ENCODE measurements at regions not wholly inside any gene's neighbourhood (a gene's known extent, or its start where the extent isn't known, plus 50 kb on each side); places are given as distances from the start of the nearest gene placed in this dataset.

DNA sequence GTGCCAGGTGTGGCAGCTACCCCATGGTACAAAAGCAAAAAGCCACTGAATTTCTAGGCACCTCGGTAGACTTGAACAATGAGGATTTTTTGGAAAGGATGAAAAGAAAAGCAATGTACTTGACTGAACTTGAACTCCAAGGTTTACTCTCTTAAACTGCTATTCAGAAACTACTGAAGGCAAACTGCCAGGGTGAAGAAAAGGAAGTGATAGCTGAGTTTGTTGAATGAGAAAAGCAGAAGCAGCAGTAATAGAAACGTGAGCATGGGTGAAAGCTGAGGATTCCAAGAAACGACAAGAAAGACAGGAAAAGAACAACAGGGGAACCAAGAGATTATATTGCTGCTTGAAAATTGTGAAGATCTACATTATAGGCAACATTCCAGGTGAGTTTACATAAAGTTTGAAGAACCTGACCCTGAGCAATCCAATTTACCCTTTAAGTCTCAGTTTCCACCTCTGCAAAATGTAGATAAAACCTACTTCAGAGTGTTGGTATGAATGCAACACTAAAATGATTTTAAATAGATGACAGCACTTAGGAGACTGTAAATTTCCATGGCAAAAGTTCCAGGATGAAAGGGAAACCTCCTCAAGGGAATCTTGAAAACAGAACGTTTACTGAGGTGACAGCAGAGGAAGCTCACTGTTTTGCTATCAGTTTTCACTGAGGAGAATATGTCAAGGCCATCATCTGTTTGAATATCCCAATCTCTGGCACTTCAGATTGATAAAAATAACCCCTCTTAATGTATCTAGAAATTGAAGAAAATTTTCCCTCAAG, 245.8 kb downstream of the SPATA31D1 start:
- no peak for TF ChIP-seq HDAC1 (IDR thresholded peaks at IDR 0.05)
- TF ChIP-seq, protein P1, sequence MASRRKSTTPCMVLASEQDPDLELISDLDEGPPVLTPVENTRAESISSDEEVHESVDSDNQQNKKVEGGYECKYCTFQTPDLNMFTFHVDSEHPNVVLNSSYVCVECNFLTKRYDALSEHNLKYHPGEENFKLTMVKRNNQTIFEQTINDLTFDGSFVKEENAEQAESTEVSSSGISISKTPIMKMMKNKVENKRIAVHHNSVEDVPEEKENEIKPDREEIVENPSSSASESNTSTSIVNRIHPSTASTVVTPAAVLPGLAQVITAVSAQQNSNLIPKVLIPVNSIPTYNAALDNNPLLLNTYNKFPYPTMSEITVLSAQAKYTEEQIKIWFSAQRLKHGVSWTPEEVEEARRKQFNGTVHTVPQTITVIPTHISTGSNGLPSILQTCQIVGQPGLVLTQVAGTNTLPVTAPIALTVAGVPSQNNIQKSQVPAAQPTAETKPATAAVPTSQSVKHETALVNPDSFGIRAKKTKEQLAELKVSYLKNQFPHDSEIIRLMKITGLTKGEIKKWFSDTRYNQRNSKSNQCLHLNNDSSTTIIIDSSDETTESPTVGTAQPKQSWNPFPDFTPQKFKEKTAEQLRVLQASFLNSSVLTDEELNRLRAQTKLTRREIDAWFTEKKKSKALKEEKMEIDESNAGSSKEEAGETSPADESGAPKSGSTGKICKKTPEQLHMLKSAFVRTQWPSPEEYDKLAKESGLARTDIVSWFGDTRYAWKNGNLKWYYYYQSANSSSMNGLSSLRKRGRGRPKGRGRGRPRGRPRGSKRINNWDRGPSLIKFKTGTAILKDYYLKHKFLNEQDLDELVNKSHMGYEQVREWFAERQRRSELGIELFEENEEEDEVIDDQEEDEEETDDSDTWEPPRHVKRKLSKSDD (conservative IDR thresholded peaks at IDR 0.05; ENCODE audit: low read length) = no peak
- no peak for TF ChIP-seq SP1 (CRISPR knock-in tag; IDR thresholded peaks at IDR 0.05)
- TF ChIP-seq NR2C2 (CRISPR knock-in tag; IDR thresholded peaks at IDR 0.05) = no peak
- TF ChIP-seq NR2C2 (tag; IDR thresholded peaks at IDR 0.05) = no peak
- TF ChIP-seq TCF7L2 (IDR thresholded peaks at IDR 0.05; ENCODE audit: low read depth, low read length) = no peak

Data from K562 (cell line).